NB4 (cell line): ENCODE measurements at regions not wholly inside any gene's neighbourhood (a gene's known extent, or its start where the extent isn't known, plus 50 kb on each side); places are given as distances from the start of the nearest gene placed in this dataset.

Experiments
- CTCF ChIP-seq: IDR thresholded peaks from one replicate; pipeline ENCODE4 v1.5.1; 2012; ENCODE audit warnings: low read depth, low read length
- POLR2A ChIP-seq: IDR thresholded peaks from 2 replicates; pipeline ENCODE4 v1.6.1; 2011; ENCODE audit warnings: mild to moderate bottlenecking; ENCODE audit not compliant: insufficient read length; ENCODE audit errors: extremely low read depth
- TF ChIP-seq, protein P1 (sequence below): IDR thresholded peaks from 2 replicates; pipeline ENCODE4 v1.6.1; 2011; ENCODE audit warnings: low read depth, low read length

DNA sequence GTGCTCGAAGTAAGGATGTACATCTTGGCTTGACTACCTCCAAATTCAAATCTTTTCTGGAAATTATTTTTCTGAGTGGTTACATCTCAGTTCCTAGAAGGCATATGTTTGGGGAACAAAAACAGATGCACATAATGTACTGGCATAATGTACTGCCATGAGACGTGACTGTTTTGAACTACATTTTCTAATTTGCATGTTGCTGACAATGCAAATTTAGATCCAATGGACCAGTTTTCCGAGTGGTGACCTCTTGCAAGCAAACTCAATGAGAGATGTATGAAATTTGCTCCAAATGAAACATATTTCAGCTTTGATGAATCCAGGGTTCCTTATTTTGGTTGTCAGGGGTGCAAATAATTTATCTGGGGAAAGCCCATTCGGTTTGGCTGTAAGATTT lies 694.3 kb downstream of the GRXCR1 start:
- TF ChIP-seq CTCF (no peak), POLR2A (no peak)
- TF ChIP-seq, protein P1, sequence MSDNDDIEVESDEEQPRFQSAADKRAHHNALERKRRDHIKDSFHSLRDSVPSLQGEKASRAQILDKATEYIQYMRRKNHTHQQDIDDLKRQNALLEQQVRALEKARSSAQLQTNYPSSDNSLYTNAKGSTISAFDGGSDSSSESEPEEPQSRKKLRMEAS, result no peak
